ENCODE measurements at regions not wholly inside any gene's neighbourhood (a gene's known extent, or its start where the extent isn't known, plus 50 kb on each side); places are given as distances from the start of the nearest gene placed in this dataset.

- Histone ChIP-seq H3K27me3 (no peaks in the 10 kb centered on the region), H3K27ac (no peak overlapping the region), H3K36me3 (replicated peaks in 1 of 2) (no peaks in the 10 kb centered on the region), H3K4me3 (no peak overlapping the region), H3K4me1 (replicated peaks in 1 of 2) (peaks cover 0 to 13% of the 10 kb centered on the region in 2 donors), H3K9me3 (replicated peaks in 1 of 3) (no peaks in the 10 kb centered on the region)
- no peak for DNase-seq
- 46 to 62% (median 56%) methylated on average over 7 of the region's 7 CpGs for WGBS, 4 donors
- TF ChIP-seq POLR2A (IDR thresholded peaks at IDR 0.05) (no peak), CTCF (IDR thresholded peaks at IDR 0.05) (no peak)
- intact Hi-C loops (cut with DNase I): no loop called here
Observed at GRCh38 chr17:33583518-33584417, 290.7 kb upstream of the ASIC2 start.

- no peaks in the 10 kb centered on the region for H3K4me1 ChIP-seq (replicated peaks in 1 of 2)
- TF ChIP-seq POLR2A (IDR thresholded peaks at IDR 0.05) (no peak), CTCF (IDR thresholded peaks at IDR 0.05) (no peak)
- no peaks in the 10 kb centered on the region for H3K36me3 ChIP-seq (replicated peaks in 1 of 2)
- H3K27me3 ChIP-seq: no peaks in the 10 kb centered on the region
- WGBS, 4 donors: 60 to 76% (median 66%) methylated on average over 4 of the region's 4 CpGs
- DNase-seq: peak in 6 of 7 donors; percentile 16 to 62 (median 23)
- intact Hi-C loops (cut with DNase I): no loop called here
- H3K27ac ChIP-seq: no peak overlapping the region
- no peaks in the 10 kb centered on the region for H3K9me3 ChIP-seq (replicated peaks in 1 of 3)
- no peak overlapping the region for H3K4me3 ChIP-seq
Observed at GRCh38 chr17:33593991-33594390, 300.9 kb upstream of the ASIC2 start.

GRCh38 chr17:33595828-33596227 lies 302.7 kb upstream of the ASIC2 start:
- Histone ChIP-seq H3K27me3 (no peaks in the 10 kb centered on the region), H3K4me1 (replicated peaks in 1 of 2) (no peaks in the 10 kb centered on the region), H3K9me3 (replicated peaks in 1 of 3) (no peaks in the 10 kb centered on the region), H3K36me3 (replicated peaks in 1 of 2) (no peaks in the 10 kb centered on the region), H3K27ac (no peak overlapping the region), H3K4me3 (no peak overlapping the region)
- intact Hi-C loops (cut with DNase I): no loop called here
- TF ChIP-seq CTCF (IDR thresholded peaks at IDR 0.05): no peak
- no peak for TF ChIP-seq POLR2A (IDR thresholded peaks at IDR 0.05)
- DNase-seq: peak in 1 of 7 donors; percentile 3
- WGBS, 4 donors: 52 to 65% (median 59%) methylated on average over 2 of the region's 2 CpGs

GRCh38 chr17:33596899-33597298 lies 303.8 kb upstream of the ASIC2 start:
- Histone ChIP-seq H3K9me3 (replicated peaks in 1 of 3) (no peaks in the 10 kb centered on the region), H3K4me3 (no peak overlapping the region), H3K36me3 (replicated peaks in 1 of 2) (no peaks in the 10 kb centered on the region), H3K4me1 (replicated peaks in 1 of 2) (no peaks in the 10 kb centered on the region), H3K27ac (no peak overlapping the region), H3K27me3 (no peaks in the 10 kb centered on the region)
- DNase-seq: no peak
- WGBS, 4 donors: 72 to 83% (median 78%) methylated on average over 1 to 3 of the region's 3 CpGs
- TF ChIP-seq POLR2A (IDR thresholded peaks at IDR 0.05): no peak
- no peak for TF ChIP-seq CTCF (IDR thresholded peaks at IDR 0.05)
- intact Hi-C loops (cut with DNase I): no loop called here
